ENCODE measurements at regions not wholly inside any gene's neighbourhood (a gene's known extent, or its start where the extent isn't known, plus 50 kb on each side); places are given as distances from the start of the nearest gene placed in this dataset.

GRCh38 chr13:78187781-78188180 lies 269.1 kb upstream of the EDNRB start:
- Histone ChIP-seq H3K36me3 (ENCODE audit: control insufficient read depth, insufficient read depth, low read length) (no peaks in the 10 kb centered on the region), H3K27me3 (ENCODE audit: control insufficient read depth, insufficient read depth, low read length) (no peaks in the 10 kb centered on the region), H3K27ac (ENCODE audit: low read depth, low read length) (no peak overlapping the region), H3K9me3 (ENCODE audit: control insufficient read depth, insufficient read depth, low read length) (no peaks in the 10 kb centered on the region), H3K4me1 (ENCODE audit: control insufficient read depth, insufficient read depth, low read length) (no peaks in the 10 kb centered on the region), H3K4me3 (ENCODE audit: low read depth, low read length) (no peak overlapping the region)
- DNase-seq (ENCODE audit: low read depth in 4 of 6, low spot score in 6 of 6) = no peak
- 17% methylated on average over 1 of the region's 4 CpGs for WGBS (ENCODE audit: insufficient coverage)

GRCh38 chr13:78185700-78186099 lies 267.1 kb upstream of the EDNRB start:
- H3K9me3 ChIP-seq (ENCODE audit: control insufficient read depth, insufficient read depth, low read length) = no peaks in the 10 kb centered on the region
- no CpG with 5 or more reads among the region's 1 CpG for WGBS (ENCODE audit: insufficient coverage)
- H3K36me3 ChIP-seq (ENCODE audit: control insufficient read depth, insufficient read depth, low read length) = no peaks in the 10 kb centered on the region
- no peaks in the 10 kb centered on the region for H3K4me1 ChIP-seq (ENCODE audit: control insufficient read depth, insufficient read depth, low read length)
- H3K4me3 ChIP-seq (ENCODE audit: low read depth, low read length) = no peak overlapping the region
- no peak for DNase-seq (ENCODE audit: low read depth in 4 of 6, low spot score in 6 of 6)
- H3K27me3 ChIP-seq (ENCODE audit: control insufficient read depth, insufficient read depth, low read length) = no peaks in the 10 kb centered on the region
- no peak overlapping the region for H3K27ac ChIP-seq (ENCODE audit: low read depth, low read length)

GRCh38 chr13:78183732-78184131 lies 265.1 kb upstream of the EDNRB start:
- H3K27me3 ChIP-seq (ENCODE audit: control insufficient read depth, insufficient read depth, low read length) = no peaks in the 10 kb centered on the region
- 76% methylated on average over 2 of the region's 2 CpGs for WGBS (ENCODE audit: insufficient coverage)

GRCh38 chr13:78182813-78183212 lies 264.2 kb upstream of the EDNRB start:
- no peak for DNase-seq (ENCODE audit: low read depth in 4 of 6, low spot score in 6 of 6)
- Histone ChIP-seq H3K36me3 (ENCODE audit: control insufficient read depth, insufficient read depth, low read length) (no peaks in the 10 kb centered on the region), H3K27me3 (ENCODE audit: control insufficient read depth, insufficient read depth, low read length) (no peaks in the 10 kb centered on the region), H3K4me3 (ENCODE audit: low read depth, low read length) (no peak overlapping the region), H3K27ac (ENCODE audit: low read depth, low read length) (no peak overlapping the region), H3K4me1 (ENCODE audit: control insufficient read depth, insufficient read depth, low read length) (no peaks in the 10 kb centered on the region), H3K9me3 (ENCODE audit: control insufficient read depth, insufficient read depth, low read length) (no peaks in the 10 kb centered on the region)
- no CpG with 5 or more reads among the region's 2 CpGs for WGBS (ENCODE audit: insufficient coverage)

More at GRCh38 chr13:78183732-78184131, 265.1 kb upstream of the EDNRB start:
- Histone ChIP-seq H3K4me3 (ENCODE audit: low read depth, low read length) (no peak overlapping the region), H3K9me3 (ENCODE audit: control insufficient read depth, insufficient read depth, low read length) (no peaks in the 10 kb centered on the region), H3K36me3 (ENCODE audit: control insufficient read depth, insufficient read depth, low read length) (no peaks in the 10 kb centered on the region), H3K27ac (ENCODE audit: low read depth, low read length) (no peak overlapping the region), H3K4me1 (ENCODE audit: control insufficient read depth, insufficient read depth, low read length) (no peaks in the 10 kb centered on the region)
- DNase-seq (ENCODE audit: low read depth in 4 of 6, low spot score in 6 of 6) = peak in 2 of 6 donors; percentile 10 to 32

GRCh38 chr13:78177306-78177705 lies 258.7 kb upstream of the EDNRB start:
- WGBS (ENCODE audit: insufficient coverage) = no CpG with 5 or more reads among the region's 1 CpG
- no peak overlapping the region for H3K4me3 ChIP-seq (ENCODE audit: low read depth, low read length)
- no peaks in the 10 kb centered on the region for H3K4me1 ChIP-seq (ENCODE audit: control insufficient read depth, insufficient read depth, low read length)
- H3K9me3 ChIP-seq (ENCODE audit: control insufficient read depth, insufficient read depth, low read length) = peaks cover 4% of the 10 kb centered on the region
- H3K27ac ChIP-seq (ENCODE audit: low read depth, low read length) = no peak overlapping the region
- no peaks in the 10 kb centered on the region for H3K27me3 ChIP-seq (ENCODE audit: control insufficient read depth, insufficient read depth, low read length)
- H3K36me3 ChIP-seq (ENCODE audit: control insufficient read depth, insufficient read depth, low read length) = no peaks in the 10 kb centered on the region
- no peak for DNase-seq (ENCODE audit: low read depth in 4 of 6, low spot score in 6 of 6)

- Histone ChIP-seq H3K36me3 (ENCODE audit: control insufficient read depth, insufficient read depth, low read length) (no peaks in the 10 kb centered on the region), H3K4me1 (ENCODE audit: control insufficient read depth, insufficient read depth, low read length) (no peaks in the 10 kb centered on the region), H3K27me3 (ENCODE audit: control insufficient read depth, insufficient read depth, low read length) (no peaks in the 10 kb centered on the region), H3K9me3 (ENCODE audit: control insufficient read depth, insufficient read depth, low read length) (peaks cover 4% of the 10 kb centered on the region), H3K4me3 (ENCODE audit: low read depth, low read length) (no peak overlapping the region), H3K27ac (ENCODE audit: low read depth, low read length) (no peak overlapping the region)
- DNase-seq (ENCODE audit: low read depth in 4 of 6, low spot score in 6 of 6) = no peak
- 100% methylated on average over 1 of the region's 2 CpGs for WGBS (ENCODE audit: insufficient coverage)
Observed at GRCh38 chr13:78176880-78177279, 258.2 kb upstream of the EDNRB start.

GRCh38 chr13:78169386-78169785 lies 250.8 kb upstream of the EDNRB start:
- WGBS (ENCODE audit: insufficient coverage) = 98% methylated on average over 5 of the region's 6 CpGs
- H3K4me3 ChIP-seq (ENCODE audit: low read depth, low read length) = no peak overlapping the region
- H3K4me1 ChIP-seq (ENCODE audit: control insufficient read depth, insufficient read depth, low read length) = no peaks in the 10 kb centered on the region
- no peak for DNase-seq (ENCODE audit: low read depth in 4 of 6, low spot score in 6 of 6)
- H3K27me3 ChIP-seq (ENCODE audit: control insufficient read depth, insufficient read depth, low read length) = no peaks in the 10 kb centered on the region
- no peak overlapping the region for H3K27ac ChIP-seq (ENCODE audit: low read depth, low read length)
- no peaks in the 10 kb centered on the region for H3K9me3 ChIP-seq (ENCODE audit: control insufficient read depth, insufficient read depth, low read length)
- no peaks in the 10 kb centered on the region for H3K36me3 ChIP-seq (ENCODE audit: control insufficient read depth, insufficient read depth, low read length)

GRCh38 chr13:78168981-78169380 lies 250.3 kb upstream of the EDNRB start:
- Histone ChIP-seq H3K27ac (ENCODE audit: low read depth, low read length) (no peak overlapping the region), H3K4me1 (ENCODE audit: control insufficient read depth, insufficient read depth, low read length) (no peaks in the 10 kb centered on the region), H3K4me3 (ENCODE audit: low read depth, low read length) (no peak overlapping the region), H3K9me3 (ENCODE audit: control insufficient read depth, insufficient read depth, low read length) (no peaks in the 10 kb centered on the region), H3K36me3 (ENCODE audit: control insufficient read depth, insufficient read depth, low read length) (no peaks in the 10 kb centered on the region), H3K27me3 (ENCODE audit: control insufficient read depth, insufficient read depth, low read length) (no peaks in the 10 kb centered on the region)
- DNase-seq (ENCODE audit: low read depth in 4 of 6, low spot score in 6 of 6) = no peak
- 84% methylated on average over 4 of the region's 4 CpGs for WGBS (ENCODE audit: insufficient coverage)

GRCh38 chr13:78161266-78161665 lies 242.6 kb upstream of the EDNRB start:
- no peaks in the 10 kb centered on the region for H3K36me3 ChIP-seq (ENCODE audit: control insufficient read depth, insufficient read depth, low read length)
- no peak for DNase-seq (ENCODE audit: low read depth in 4 of 6, low spot score in 6 of 6)
- no peak overlapping the region for H3K27ac ChIP-seq (ENCODE audit: low read depth, low read length)
- H3K4me3 ChIP-seq (ENCODE audit: low read depth, low read length) = no peak overlapping the region
- H3K4me1 ChIP-seq (ENCODE audit: control insufficient read depth, insufficient read depth, low read length) = no peaks in the 10 kb centered on the region
- H3K9me3 ChIP-seq (ENCODE audit: control insufficient read depth, insufficient read depth, low read length) = no peaks in the 10 kb centered on the region
- no peaks in the 10 kb centered on the region for H3K27me3 ChIP-seq (ENCODE audit: control insufficient read depth, insufficient read depth, low read length)

- no peak overlapping the region for H3K27ac ChIP-seq (ENCODE audit: low read depth, low read length)
- no CpG with 5 or more reads among the region's 2 CpGs for WGBS (ENCODE audit: insufficient coverage)
- H3K36me3 ChIP-seq (ENCODE audit: control insufficient read depth, insufficient read depth, low read length) = no peaks in the 10 kb centered on the region
- H3K9me3 ChIP-seq (ENCODE audit: control insufficient read depth, insufficient read depth, low read length) = no peaks in the 10 kb centered on the region
- no peak for DNase-seq (ENCODE audit: low read depth in 4 of 6, low spot score in 6 of 6)
- no peak overlapping the region for H3K4me3 ChIP-seq (ENCODE audit: low read depth, low read length)
- H3K27me3 ChIP-seq (ENCODE audit: control insufficient read depth, insufficient read depth, low read length) = no peaks in the 10 kb centered on the region
- H3K4me1 ChIP-seq (ENCODE audit: control insufficient read depth, insufficient read depth, low read length) = no peaks in the 10 kb centered on the region
Observed at GRCh38 chr13:78160793-78161192, 242.2 kb upstream of the EDNRB start.

Measured in spinal cord (tissue), 9 donors.